ENCODE measurements at regions not wholly inside any gene's neighbourhood (a gene's known extent, or its start where the extent isn't known, plus 50 kb on each side); places are given as distances from the start of the nearest gene placed in this dataset.
"Not testable (repeated sequence)": the region's sequence is repeated elsewhere in the genome, so short reads cannot be mapped to it uniquely, and the experiment has no call there.

- not testable (repeated sequence) for TF ChIP-seq POLR2A, CTCF, POLR2AphosphoS5 (IDR thresholded peaks at IDR 0.05)
Observed at GRCh38 chr3:67252906-67253305, 254.8 kb downstream of the KBTBD8 start.

Data from breast epithelium (tissue), 3 donors.